ENCODE measurements at regions not wholly inside any gene's neighbourhood (a gene's known extent, or its start where the extent isn't known, plus 50 kb on each side); places are given as distances from the start of the nearest gene placed in this dataset.

DNA sequence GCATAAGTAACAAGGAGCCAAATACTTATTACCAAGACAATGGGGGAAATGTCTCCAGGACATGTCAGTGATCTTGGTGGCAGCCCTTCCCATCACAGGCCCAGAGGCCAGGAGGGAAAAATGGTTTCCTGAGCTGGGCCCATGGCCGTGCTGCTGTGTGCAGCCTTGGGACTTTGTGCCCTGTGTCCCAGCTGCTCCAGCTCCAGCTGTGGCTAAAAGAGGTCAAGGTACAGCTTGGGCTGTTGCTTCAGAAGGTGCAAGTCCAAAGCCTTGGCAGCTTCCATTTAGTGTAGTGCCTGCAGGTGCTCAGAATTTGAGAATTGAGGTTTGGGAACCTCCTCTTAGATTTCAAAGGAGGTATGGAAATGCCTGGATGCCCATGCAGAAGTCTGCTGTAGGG, 212.3 kb upstream of the DCN start:
- in situ Hi-C loops (cut with MboI; ENCODE audit: low sequenced_read_pairs) = loop anchor here (25.0 kb wide), 1 partner anchor 1242 kb away; no protein-coding TSS in a partner anchor

DNA sequence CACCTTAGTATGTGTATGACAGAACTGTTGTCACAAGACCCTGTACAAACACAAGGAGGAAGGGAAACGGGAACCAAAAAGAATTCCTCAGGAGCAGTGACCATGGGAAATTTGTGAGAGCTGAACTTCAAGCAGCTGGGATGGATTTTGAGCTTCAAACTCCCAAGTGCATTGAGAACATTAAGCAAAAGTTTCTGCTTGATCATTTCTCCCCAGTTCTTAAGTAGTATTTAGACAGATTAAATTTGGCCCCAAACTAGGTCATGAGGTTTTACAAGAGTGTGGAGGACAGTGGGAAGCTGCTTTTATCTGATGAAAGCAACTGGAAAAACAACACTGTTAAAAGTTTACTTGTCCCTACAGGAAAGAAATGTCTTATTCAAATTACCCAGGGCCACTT, 206.0 kb upstream of the DCN start:
- in situ Hi-C loops (cut with MboI; ENCODE audit: low sequenced_read_pairs) = loop anchor here (25.0 kb wide), 1 partner anchor 1249 kb away; no protein-coding TSS in a partner anchor

DNA sequence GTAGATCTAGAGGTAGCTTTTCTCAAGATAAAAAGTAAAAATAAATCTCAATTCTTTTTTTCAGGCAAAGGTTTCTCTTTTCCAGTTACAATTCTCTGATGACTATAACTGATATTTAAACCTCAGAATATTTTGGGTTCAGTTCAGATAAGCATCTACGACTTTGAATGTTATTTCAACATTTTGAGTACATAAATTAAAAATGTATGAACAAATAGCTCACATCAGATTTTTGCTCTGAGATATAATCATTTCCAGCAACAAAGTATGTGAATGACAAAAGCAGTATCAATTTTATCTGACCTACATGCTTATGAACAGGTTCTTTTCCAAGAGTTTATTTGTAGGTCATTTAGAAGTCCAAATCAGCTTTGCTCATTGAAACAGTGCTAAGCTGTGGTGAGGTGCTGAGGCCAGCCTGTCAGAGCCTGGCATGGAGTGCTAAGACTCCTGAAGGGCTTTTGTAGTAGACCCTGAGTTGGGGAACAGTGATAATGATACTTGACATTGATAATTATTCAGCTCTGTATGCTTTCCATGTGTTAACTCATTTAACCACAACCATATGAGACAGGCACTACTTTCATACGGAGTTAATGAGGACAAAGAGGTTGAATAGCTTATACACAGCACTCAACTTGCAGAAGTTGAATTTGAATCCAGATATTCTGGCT, 205.0 kb upstream of the DCN start:
- in situ Hi-C loops (cut with MboI; ENCODE audit: low sequenced_read_pairs) = loop anchor here (25.0 kb wide), 1 partner anchor 1250 kb away; no protein-coding TSS in a partner anchor

GRCh38 chr12:91384806-91385205, 202.2 kb upstream of the DCN start:
- in situ Hi-C loops (cut with MboI; ENCODE audit: low sequenced_read_pairs) = loop anchor here (25.0 kb wide), 1 partner anchor 1252 kb away; no protein-coding TSS in a partner anchor

DNA sequence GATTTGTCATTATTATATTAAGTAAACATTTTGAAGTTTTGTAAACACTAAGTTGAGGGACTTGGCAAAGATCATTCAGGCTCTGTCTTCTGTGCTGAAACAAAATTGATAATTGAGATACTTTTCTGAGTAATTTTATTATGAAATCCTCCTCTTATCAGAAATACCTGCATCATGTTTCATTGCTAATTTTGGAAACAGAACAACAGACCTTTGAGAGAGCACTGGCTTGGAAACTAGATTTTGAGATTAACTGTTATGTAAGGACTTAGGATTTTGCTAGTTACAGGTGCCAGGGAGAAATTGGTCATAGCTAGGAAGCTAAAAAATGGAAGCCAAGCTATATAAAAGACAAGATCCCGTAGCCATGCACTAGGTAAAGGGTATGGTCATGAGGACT, 201.7 kb upstream of the DCN start:
- in situ Hi-C loops (cut with MboI; ENCODE audit: low sequenced_read_pairs) = loop anchor here (25.0 kb wide), 1 partner anchor 1253 kb away; no protein-coding TSS in a partner anchor

DNA sequence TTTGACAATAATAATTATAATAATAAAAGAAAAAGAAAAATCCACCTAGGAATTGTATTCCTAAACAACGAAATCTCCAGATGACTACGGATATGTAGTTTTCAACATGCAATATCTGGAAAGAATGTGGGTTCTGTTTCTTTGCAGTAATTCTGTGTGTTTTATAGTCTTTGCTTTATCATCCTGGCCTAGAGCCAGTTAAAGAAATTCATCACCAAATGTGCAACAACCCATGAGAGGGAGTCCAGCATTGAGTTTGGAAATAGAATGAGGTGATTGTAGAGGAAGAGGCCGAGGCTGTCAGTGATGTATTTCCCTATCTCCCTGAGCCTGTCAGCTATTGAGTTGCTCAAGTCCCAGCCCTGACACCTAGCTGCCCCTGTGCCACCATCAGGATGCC, 200.5 kb upstream of the DCN start:
- in situ Hi-C loops (cut with MboI; ENCODE audit: low sequenced_read_pairs) = loop anchor here (25.0 kb wide), 1 partner anchor 1254 kb away; no protein-coding TSS in a partner anchor

GRCh38 chr12:91382081-91382543, 199.5 kb upstream of the DCN start:
- in situ Hi-C loops (cut with MboI; ENCODE audit: low sequenced_read_pairs) = loop anchor here (25.0 kb wide), 1 partner anchor 1255 kb away; no protein-coding TSS in a partner anchor

GRCh38 chr12:91381309-91381804, 198.7 kb upstream of the DCN start:
- in situ Hi-C loops (cut with MboI; ENCODE audit: low sequenced_read_pairs) = loop anchor here (25.0 kb wide), 1 partner anchor 1256 kb away; no protein-coding TSS in a partner anchor

DNA sequence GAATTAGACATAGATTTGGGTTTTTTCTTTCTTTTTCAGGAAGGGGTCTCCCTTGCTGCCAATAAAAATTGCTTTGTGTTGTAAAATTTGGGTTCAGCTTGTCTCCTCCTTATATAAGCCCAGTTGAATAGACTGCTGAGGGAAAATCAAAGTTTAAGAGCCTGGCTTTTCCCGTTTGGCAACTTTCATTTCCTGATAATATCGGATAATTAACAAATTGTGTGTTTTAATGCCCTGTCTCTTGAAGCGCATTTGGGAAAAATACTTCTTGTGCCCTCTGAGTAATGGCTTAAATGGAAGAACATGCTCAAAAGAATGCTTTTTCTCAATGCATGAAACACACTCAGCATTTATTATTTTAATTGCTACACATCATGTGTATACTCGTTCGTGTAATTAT, 198.0 kb upstream of the DCN start:
- in situ Hi-C loops (cut with MboI; ENCODE audit: low sequenced_read_pairs) = loop anchor here (25.0 kb wide), 1 partner anchor 1257 kb away; no protein-coding TSS in a partner anchor

- in situ Hi-C loops (cut with MboI; ENCODE audit: low sequenced_read_pairs) = loop anchor here (25.0 kb wide), 1 partner anchor 1258 kb away; no protein-coding TSS in a partner anchor
Measured at GRCh38 chr12:91379051-91379775, 196.6 kb upstream of the DCN start.

- in situ Hi-C loops (cut with MboI; ENCODE audit: low sequenced_read_pairs) = loop anchor here (25.0 kb wide), 1 partner anchor 1260 kb away; no protein-coding TSS in a partner anchor
Measured at GRCh38 chr12:91377436-91377835, 194.8 kb upstream of the DCN start.

DNA sequence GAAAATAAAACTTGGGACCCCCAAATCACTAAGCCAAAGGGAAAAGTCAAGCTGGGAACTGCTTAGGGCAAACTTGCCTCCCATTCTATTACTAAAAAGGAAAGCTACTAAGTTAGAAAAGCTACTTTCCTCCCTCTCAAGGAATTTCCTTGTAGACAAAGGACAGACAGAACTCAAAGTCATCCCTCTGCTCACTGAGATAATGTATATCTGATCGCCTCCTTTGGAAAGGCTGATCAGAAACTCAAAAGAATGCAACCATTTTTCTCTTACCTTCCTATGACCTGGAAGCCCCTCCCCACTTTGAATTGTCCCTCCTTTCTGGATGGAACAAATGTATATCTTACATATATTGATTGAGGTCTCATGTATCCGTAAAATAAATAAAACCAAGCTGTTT, 190.5 kb upstream of the DCN start:
- in situ Hi-C loops (cut with MboI; ENCODE audit: low sequenced_read_pairs) = no loop called here

DNA sequence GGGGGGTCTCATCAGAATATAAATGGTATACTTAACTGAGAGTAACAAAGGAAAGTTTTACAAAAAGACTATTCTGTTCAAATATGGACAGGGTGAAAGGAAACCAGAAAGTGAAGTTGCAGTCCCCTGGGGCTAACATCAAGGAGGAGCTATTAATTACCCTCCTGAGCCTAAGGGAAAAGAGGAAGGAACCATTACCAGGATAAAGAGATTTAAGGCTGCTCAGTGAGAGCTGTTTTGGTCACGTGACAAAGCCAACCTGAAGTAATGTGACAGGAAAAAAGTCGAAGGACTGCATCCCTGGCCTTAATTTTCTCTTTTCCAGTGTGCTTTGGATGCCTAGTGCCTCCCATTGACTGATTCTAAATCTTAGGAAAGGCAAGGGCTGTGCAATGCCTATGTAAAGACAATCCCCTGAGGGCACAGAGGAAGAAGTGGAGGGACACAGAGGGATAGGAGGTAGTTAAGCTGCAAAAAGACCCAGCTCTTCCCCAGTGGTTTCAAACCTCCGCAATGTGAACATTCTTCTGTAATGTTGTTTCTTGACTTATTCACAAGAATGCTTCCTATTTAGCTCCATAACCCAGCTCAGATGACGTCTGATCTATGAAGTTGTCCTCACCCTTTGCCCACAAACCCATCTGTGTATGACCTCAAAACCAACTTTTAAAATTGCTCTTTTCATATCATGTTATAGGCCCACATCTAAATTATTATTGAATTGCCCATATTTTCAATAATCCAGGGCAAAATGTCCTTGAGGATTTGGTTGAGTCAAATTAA, 187.7 kb upstream of the DCN start:
- in situ Hi-C loops (cut with MboI; ENCODE audit: low sequenced_read_pairs) = no loop called here

DNA sequence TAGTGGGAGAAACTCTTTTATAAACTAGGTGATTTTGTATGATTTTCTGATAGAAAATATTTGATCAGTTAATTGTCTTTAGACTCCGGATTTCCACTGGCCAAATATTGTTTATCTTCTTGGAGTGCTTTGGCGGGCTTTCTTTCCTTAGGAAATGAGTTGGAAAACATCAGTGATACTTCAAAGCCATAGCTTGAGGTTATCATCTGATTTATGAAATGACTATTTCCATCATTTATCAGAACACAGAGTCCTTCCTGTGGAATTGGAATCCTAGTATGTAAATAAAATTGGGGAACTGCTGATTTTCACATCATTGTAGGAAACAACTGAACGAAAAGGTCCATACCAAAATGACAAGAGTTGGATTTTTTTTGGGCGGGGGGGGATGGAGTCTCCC, 186.0 kb upstream of the DCN start:
- in situ Hi-C loops (cut with MboI; ENCODE audit: low sequenced_read_pairs) = no loop called here

- in situ Hi-C loops (cut with MboI; ENCODE audit: low sequenced_read_pairs) = no loop called here
Measured at GRCh38 chr12:91367234-91367849, 184.7 kb upstream of the DCN start.

- in situ Hi-C loops (cut with MboI; ENCODE audit: low sequenced_read_pairs) = no loop called here
Measured at GRCh38 chr12:91364471-91365184, 182.0 kb upstream of the DCN start.

DNA sequence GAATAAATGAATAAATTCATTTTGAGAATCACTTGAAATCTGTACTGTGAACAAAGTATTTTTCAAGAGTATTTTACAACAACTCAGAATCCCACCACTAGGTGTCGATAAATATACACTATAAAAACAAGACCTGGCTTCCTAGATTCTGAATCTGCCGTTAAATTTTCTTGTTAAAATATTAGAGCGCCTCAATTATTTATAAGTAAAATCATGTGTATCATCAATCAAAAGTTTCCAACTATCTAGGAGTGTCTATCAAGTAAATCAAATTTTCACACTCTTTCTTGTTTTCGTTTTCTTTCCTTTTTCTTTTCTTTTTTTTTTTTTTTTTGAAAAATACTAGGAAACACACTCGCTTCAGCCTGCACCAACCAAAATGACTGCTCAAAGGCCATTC, 179.2 kb upstream of the DCN start:
- in situ Hi-C loops (cut with MboI; ENCODE audit: low sequenced_read_pairs) = no loop called here

DNA sequence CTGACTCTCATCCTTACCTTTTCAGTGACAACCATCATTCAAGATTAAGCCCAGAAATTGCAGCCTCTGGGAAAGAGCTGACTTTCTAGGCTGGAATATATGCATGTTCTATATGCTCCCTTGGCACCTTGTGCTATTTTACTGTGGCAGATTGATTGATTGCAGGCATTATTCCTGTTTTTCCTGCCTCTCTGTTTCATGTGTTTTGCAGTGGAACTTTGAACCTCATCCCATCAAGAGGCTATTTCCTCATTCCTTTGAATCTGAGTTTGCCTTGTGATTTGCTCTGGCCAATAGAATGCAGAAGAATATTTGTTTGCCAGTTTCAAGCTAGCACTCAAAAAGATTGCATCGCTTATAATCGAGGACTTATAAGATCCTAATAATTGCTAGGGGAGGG, 174.8 kb upstream of the DCN start:
- in situ Hi-C loops (cut with MboI; ENCODE audit: low sequenced_read_pairs) = no loop called here

DNA sequence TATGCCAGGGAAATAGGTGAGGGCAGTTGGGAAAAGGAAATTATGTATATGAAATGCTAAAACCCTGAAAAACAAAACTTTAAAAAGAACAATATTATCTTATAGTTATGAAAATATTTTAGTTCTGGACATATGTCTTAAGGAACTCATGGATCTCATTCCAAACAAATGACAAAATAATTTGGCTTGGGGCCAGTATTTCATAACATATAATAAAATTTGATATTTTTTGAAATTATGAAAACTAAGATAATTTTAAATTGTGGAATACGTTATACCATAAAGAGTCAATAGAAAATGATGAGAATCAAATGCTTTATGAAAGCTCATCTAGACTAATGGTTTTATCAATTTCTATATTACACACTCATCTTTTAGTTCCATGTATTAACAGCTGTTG, 173.8 kb upstream of the DCN start:
- in situ Hi-C loops (cut with MboI; ENCODE audit: low sequenced_read_pairs) = no loop called here
